Muscle of leg (tissue), 3 donors: ENCODE measurements at regions not wholly inside any gene's neighbourhood (a gene's known extent, or its start where the extent isn't known, plus 50 kb on each side); places are given as distances from the start of the nearest gene placed in this dataset.
A peak's percentile ranks its signal among the peaks of the same experiment; 100 is the strongest.

Experiments used
- DNase-seq: peaks from one replicate; pipeline ENCODE4 v3.0.0; 2013
- H3K27ac ChIP-seq: one replicate; pipeline ENCODE4 v1.5.1; 2013; ENCODE audit warnings: mild to moderate bottlenecking, low read length, control low read depth
- H3K27me3 ChIP-seq: one replicate; pipeline ENCODE4 v1.6.1; 2013; ENCODE audit warnings: low read length; ENCODE audit not compliant: control insufficient read depth, insufficient read depth
- H3K36me3 ChIP-seq: one replicate; pipeline ENCODE4 v1.6.1; 2013; ENCODE audit warnings: low read length; ENCODE audit not compliant: control insufficient read depth, insufficient read depth
- H3K4me1 ChIP-seq: one replicate; pipeline ENCODE4 v1.6.1; 2013; ENCODE audit warnings: low read length; ENCODE audit not compliant: control insufficient read depth, insufficient read depth
- H3K4me3 ChIP-seq: one replicate; pipeline ENCODE4 v1.5.1; 2013; ENCODE audit warnings: low read length, control low read depth
- H3K9me3 ChIP-seq: replicated peaks from 2 replicates; pipeline ENCODE4 v1.6.1; 2013; ENCODE audit warnings: low read depth, low read length; ENCODE audit not compliant: control insufficient read depth
- WGBS: methylation state at CpG from one replicate; pipeline ENCODE4 v1.1.5; 2013; ENCODE audit warnings: missing lambda C conversion rate; ENCODE audit not compliant: insufficient coverage; 5-methylcytosine and 5-hydroxymethylcytosine counted together

- DNase-seq = peak; percentile 67
- Histone ChIP-seq H3K27me3 (peaks cover 35% of the 10 kb centered on the region), H3K36me3 (no peaks in the 10 kb centered on the region), H3K4me1 (peaks cover 30% of the 10 kb centered on the region), H3K27ac (peak overlapping the region; percentile 48), H3K4me3 (no peak overlapping the region), H3K9me3 (no peaks in the 10 kb centered on the region)
- WGBS = 0% methylated on average over 1 of the region's 1 CpG
Measured at GRCh38 chrX:69216446-69216845, 51.2 kb upstream of the PJA1 start.

GRCh38 chrX:69215161-69215875, 50.1 kb upstream of the PJA1 start:
- peak overlapping the region; percentile 48 for H3K27ac ChIP-seq
- peaks cover 37% of the 10 kb centered on the region for H3K27me3 ChIP-seq
- no peak overlapping the region for H3K4me3 ChIP-seq
- WGBS = 72% methylated on average over 13 of the region's 17 CpGs
- peaks cover 33% of the 10 kb centered on the region for H3K4me1 ChIP-seq
- no peaks in the 10 kb centered on the region for H3K9me3 ChIP-seq
- no peaks in the 10 kb centered on the region for H3K36me3 ChIP-seq
- no peak for DNase-seq
